ENCODE measurements at regions not wholly inside any gene's neighbourhood (a gene's known extent, or its start where the extent isn't known, plus 50 kb on each side); places are given as distances from the start of the nearest gene placed in this dataset.

GRCh38 chr15:35979608-35980007 lies 433.6 kb upstream of the DPH6 start:
- TF ChIP-seq TAF1 (IDR thresholded peaks at IDR 0.05; ENCODE audit: borderline replicate concordance, low read depth, low read length) (no peak), POLR2AphosphoS5 (IDR thresholded peaks at IDR 0.05; ENCODE audit: low read depth, low read length) (no peak)
